ENCODE measurements at regions not wholly inside any gene's neighbourhood (a gene's known extent, or its start where the extent isn't known, plus 50 kb on each side); places are given as distances from the start of the nearest gene placed in this dataset.

- Histone ChIP-seq H3K27ac (no peak overlapping the region), H3K9me3 (replicated peaks) (no peaks in the 10 kb centered on the region), H3K36me3 (no peaks in the 10 kb centered on the region), H3K4me3 (no peak overlapping the region), H3K4me1 (no peaks in the 10 kb centered on the region), H3K27me3 (no peaks in the 10 kb centered on the region)
- no peak for DNase-seq
Observed at GRCh38 chrX:10085223-10085622, 71.6 kb upstream of the CLCN4 start.

- H3K27ac ChIP-seq: no peak overlapping the region
Observed at GRCh38 chrX:10086676-10087075, 70.1 kb upstream of the CLCN4 start.

GRCh38 chrX:10087391-10087790 is 69.4 kb upstream of the CLCN4 start:
- Histone ChIP-seq H3K4me3 (no peak overlapping the region), H3K4me1 (no peaks in the 10 kb centered on the region), H3K36me3 (no peaks in the 10 kb centered on the region), H3K27ac (no peak overlapping the region), H3K27me3 (no peaks in the 10 kb centered on the region), H3K9me3 (replicated peaks) (no peaks in the 10 kb centered on the region)
- DNase-seq: no peak

More at GRCh38 chrX:10086676-10087075, 70.1 kb upstream of the CLCN4 start:
- no peak for DNase-seq
- no peak overlapping the region for H3K4me3 ChIP-seq
- no peaks in the 10 kb centered on the region for H3K27me3 ChIP-seq
- H3K9me3 ChIP-seq (replicated peaks): no peaks in the 10 kb centered on the region
- no peaks in the 10 kb centered on the region for H3K36me3 ChIP-seq
- H3K4me1 ChIP-seq: no peaks in the 10 kb centered on the region

GRCh38 chrX:10089378-10089795 is 67.4 kb upstream of the CLCN4 start:
- Histone ChIP-seq H3K27ac (no peak overlapping the region), H3K9me3 (replicated peaks) (no peaks in the 10 kb centered on the region; the same call in 1 of the 2 replicates), H3K36me3 (no peaks in the 10 kb centered on the region), H3K4me3 (no peak overlapping the region), H3K4me1 (no peaks in the 10 kb centered on the region), H3K27me3 (no peaks in the 10 kb centered on the region)
- no peak for DNase-seq

- H3K9me3 ChIP-seq (replicated peaks): no peaks in the 10 kb centered on the region; the same call in 1 of the 2 replicates
- DNase-seq: no peak
- no peaks in the 10 kb centered on the region for H3K36me3 ChIP-seq
- no peak overlapping the region for H3K27ac ChIP-seq
- no peak overlapping the region for H3K4me3 ChIP-seq
- H3K27me3 ChIP-seq: no peaks in the 10 kb centered on the region
- no peaks in the 10 kb centered on the region for H3K4me1 ChIP-seq
Observed at GRCh38 chrX:10090319-10090718, 66.5 kb upstream of the CLCN4 start.

- Histone ChIP-seq H3K4me1 (no peaks in the 10 kb centered on the region), H3K36me3 (no peaks in the 10 kb centered on the region), H3K27ac (no peak overlapping the region), H3K27me3 (no peaks in the 10 kb centered on the region), H3K9me3 (replicated peaks) (no peaks in the 10 kb centered on the region; the same call in none of the 2 replicates), H3K4me3 (no peak overlapping the region)
- DNase-seq: no peak
Observed at GRCh38 chrX:10095246-10095645, 61.5 kb upstream of the CLCN4 start.

- H3K36me3 ChIP-seq: no peaks in the 10 kb centered on the region
- no peak overlapping the region for H3K4me3 ChIP-seq
- no peak for DNase-seq
- H3K27ac ChIP-seq: no peak overlapping the region
- no peaks in the 10 kb centered on the region; the same call in none of the 2 replicates for H3K9me3 ChIP-seq (replicated peaks)
- H3K27me3 ChIP-seq: no peaks in the 10 kb centered on the region
- no peaks in the 10 kb centered on the region for H3K4me1 ChIP-seq
Observed at GRCh38 chrX:10095698-10096432, 60.9 kb upstream of the CLCN4 start.

GRCh38 chrX:10098270-10098713 is 58.5 kb upstream of the CLCN4 start:
- Histone ChIP-seq H3K36me3 (no peaks in the 10 kb centered on the region), H3K27me3 (no peaks in the 10 kb centered on the region), H3K27ac (no peak overlapping the region), H3K4me3 (no peak overlapping the region), H3K4me1 (no peaks in the 10 kb centered on the region), H3K9me3 (replicated peaks) (no peaks in the 10 kb centered on the region; the same call in none of the 2 replicates)
- DNase-seq: no peak

GRCh38 chrX:10099411-10099810 is 57.4 kb upstream of the CLCN4 start:
- no peaks in the 10 kb centered on the region; the same call in 1 of the 2 replicates for H3K9me3 ChIP-seq (replicated peaks)
- no peaks in the 10 kb centered on the region for H3K36me3 ChIP-seq
- no peaks in the 10 kb centered on the region for H3K4me1 ChIP-seq
- H3K27ac ChIP-seq: no peak overlapping the region
- no peaks in the 10 kb centered on the region for H3K27me3 ChIP-seq
- DNase-seq: no peak
- H3K4me3 ChIP-seq: no peak overlapping the region

- Histone ChIP-seq H3K36me3 (no peaks in the 10 kb centered on the region), H3K27ac (no peak overlapping the region), H3K9me3 (replicated peaks) (no peaks in the 10 kb centered on the region; the same call in 1 of the 2 replicates), H3K4me1 (no peaks in the 10 kb centered on the region), H3K27me3 (no peaks in the 10 kb centered on the region), H3K4me3 (no peak overlapping the region)
- DNase-seq: no peak
Observed at GRCh38 chrX:10101269-10101668, 55.5 kb upstream of the CLCN4 start.

- Histone ChIP-seq H3K27me3 (no peaks in the 10 kb centered on the region), H3K4me1 (no peaks in the 10 kb centered on the region), H3K27ac (no peak overlapping the region), H3K36me3 (no peaks in the 10 kb centered on the region), H3K4me3 (no peak overlapping the region), H3K9me3 (replicated peaks) (no peaks in the 10 kb centered on the region; the same call in 1 of the 2 replicates)
- DNase-seq: no peak
Observed at GRCh38 chrX:10102046-10102704, 54.6 kb upstream of the CLCN4 start.

GRCh38 chrX:10103023-10103422 is 53.8 kb upstream of the CLCN4 start:
- H3K4me3 ChIP-seq: no peak overlapping the region
- H3K27ac ChIP-seq: no peak overlapping the region
- no peaks in the 10 kb centered on the region for H3K36me3 ChIP-seq
- no peak for DNase-seq
- H3K27me3 ChIP-seq: no peaks in the 10 kb centered on the region
- no peaks in the 10 kb centered on the region for H3K4me1 ChIP-seq
- no peaks in the 10 kb centered on the region for H3K9me3 ChIP-seq (replicated peaks)

- Histone ChIP-seq H3K36me3 (no peaks in the 10 kb centered on the region), H3K9me3 (replicated peaks) (no peaks in the 10 kb centered on the region), H3K4me3 (no peak overlapping the region), H3K27me3 (no peaks in the 10 kb centered on the region), H3K27ac (no peak overlapping the region), H3K4me1 (no peaks in the 10 kb centered on the region)
- DNase-seq: no peak
Observed at GRCh38 chrX:10104958-10105658, 51.7 kb upstream of the CLCN4 start.

- no peak for DNase-seq
- H3K4me1 ChIP-seq: no peaks in the 10 kb centered on the region
- H3K27ac ChIP-seq: no peak overlapping the region
- no peaks in the 10 kb centered on the region for H3K36me3 ChIP-seq
- H3K27me3 ChIP-seq: no peaks in the 10 kb centered on the region
- H3K4me3 ChIP-seq: no peak overlapping the region
- no peaks in the 10 kb centered on the region for H3K9me3 ChIP-seq (replicated peaks)
Observed at GRCh38 chrX:10106806-10107205, 50.0 kb upstream of the CLCN4 start.

All from SJCRH30 (cell line).